Ovary (tissue), 7 donors: ENCODE measurements at regions not wholly inside any gene's neighbourhood (a gene's known extent, or its start where the extent isn't known, plus 50 kb on each side); places are given as distances from the start of the nearest gene placed in this dataset.
A peak's percentile ranks its signal among the peaks of the same experiment; 100 is the strongest.

Source experiments
- DNase-seq, 5 donors: peaks; one replicate each; pipeline ENCODE4 v3.0.0-alpha.2; 2019 to 2020
- H3K27ac ChIP-seq, 2 donors: fragments of 200-600 bp; one replicate each; pipeline versions ENCODE4 v1.5.1 to v1.8.0; 2019 to 2022
- H3K27me3 ChIP-seq: fragments of 200-600 bp; one replicate; pipeline ENCODE4 v1.8.0; 2022
- H3K36me3 ChIP-seq: fragments of 200-600 bp; sonication (generic); one replicate; pipeline ENCODE4 v1.5.1; 2019
- H3K4me1 ChIP-seq: one replicate; pipeline ENCODE4 v1.8.1; 2013; ENCODE audit warnings: mild to moderate bottlenecking, moderate library complexity; ENCODE audit not compliant: insufficient read depth
- H3K4me3 ChIP-seq: fragments of 200-600 bp; sonication (generic); one replicate; pipeline ENCODE4 v1.5.1; 2017
- H3K9me3 ChIP-seq, 2 donors: fragments of 200-600 bp in 1 of 2; sonication (generic) in 1 of 2; one replicate each; pipeline versions ENCODE4 v1.5.1 to v1.8.1; 2013 to 2019; ENCODE audit warnings: mild to moderate bottlenecking in 1 of 2, moderate library complexity in 1 of 2
- CTCF ChIP-seq, 3 donors: fragments of 450-650 bp in 2 of 3; fragments of 200-600 bp in 1 of 3; IDR thresholded peaks; one replicate each; pipeline versions ENCODE4 v1.5.1 to v1.8.0; 2016 to 2022; ENCODE audit warnings: antibody characterized with exemption in 3 of 3, mild to moderate bottlenecking in 1 of 3
- EP300 ChIP-seq: sonication (generic); formaldehyde crosslinking; IDR thresholded peaks from one replicate; pipeline ENCODE4 v1.6.1; 2017; ENCODE audit warnings: antibody characterized with exemption
- POLR2A ChIP-seq: fragments of 450-650 bp; IDR thresholded peaks from one replicate; pipeline ENCODE4 v1.6.1; 2017; ENCODE audit warnings: antibody characterized with exemption, mild to moderate bottlenecking, moderate library complexity
- WGBS, 3 donors: extraction: QIAGEN DNeasy Blood & Tissue Kit in 1 of 3; methylation state at CpG; one replicate each; pipeline versions ENCODE4 v1.1.5 to v1.1.7; 2013 to 2017; 5-methylcytosine and 5-hydroxymethylcytosine counted together
- intact Hi-C, 4 donors: fragments of 100-400 bp; cut with DNase I; formaldehyde crosslinking; loops; one replicate each; pipeline versions ENCODE4 v1.11.0 to v1.15.1; 2022 to 2023
- donor health status: DM: no; HTN: no; CAD: no; lungs with moderate emphysema.
- donor health status: DM: no; HTN: no; CAD: no.
- donor health status: Bipolar disorder and iron deficiency.
- donor health status: DM: no; HTN: no; CAD: no.
- donor health status: DM: yes; HTN: yes; CAD: no.

- no peaks in the 10 kb centered on the region for H3K9me3 ChIP-seq
- TF ChIP-seq POLR2A = no peak
- TF ChIP-seq EP300 = no peak
- no peak for TF ChIP-seq CTCF (IDR thresholded peaks at IDR 0.05)
- peak in 1 of 5 donors; percentile 17 for DNase-seq
- H3K4me1 ChIP-seq = no peaks in the 10 kb centered on the region
- H3K27ac ChIP-seq = no peak overlapping the region
- no peaks in the 10 kb centered on the region for H3K36me3 ChIP-seq
- 90 to 94% (median 90%) methylated on average over 19 of the region's 19 CpGs for WGBS, 3 donors
- intact Hi-C loops = no loop called here
- H3K27me3 ChIP-seq = no peaks in the 10 kb centered on the region
- no peak overlapping the region for H3K4me3 ChIP-seq
Observed at GRCh38 chr15:39426552-39427532, 154.0 kb upstream of the THBS1 start.

GRCh38 chr15:39427705-39428104 is 153.2 kb upstream of the THBS1 start:
- Histone ChIP-seq H3K9me3 (no peaks in the 10 kb centered on the region), H3K27ac (no peak overlapping the region), H3K4me1 (no peaks in the 10 kb centered on the region), H3K36me3 (no peaks in the 10 kb centered on the region), H3K27me3 (no peaks in the 10 kb centered on the region), H3K4me3 (no peak overlapping the region)
- no peak for TF ChIP-seq EP300
- TF ChIP-seq CTCF (IDR thresholded peaks at IDR 0.05) = no peak
- TF ChIP-seq POLR2A = no peak
- 68 to 90% (median 77%) methylated on average over 3 of the region's 3 CpGs for WGBS, 3 donors
- DNase-seq = no peak
- intact Hi-C loops = no loop called here

- H3K4me3 ChIP-seq = no peak overlapping the region
- H3K36me3 ChIP-seq = no peaks in the 10 kb centered on the region
- H3K27me3 ChIP-seq = no peaks in the 10 kb centered on the region
- TF ChIP-seq CTCF (IDR thresholded peaks at IDR 0.05) = no peak
- no peak for TF ChIP-seq POLR2A
- no peak for TF ChIP-seq EP300
- intact Hi-C loops = no loop called here
- H3K27ac ChIP-seq = no peak overlapping the region
- H3K9me3 ChIP-seq = no peaks in the 10 kb centered on the region
- WGBS, 3 donors = 39 to 47% (median 43%) methylated on average over 3 of the region's 3 CpGs
- no peak for DNase-seq
- peaks cover 7% of the 10 kb centered on the region for H3K4me1 ChIP-seq
Observed at GRCh38 chr15:39429898-39430357, 151.0 kb upstream of the THBS1 start.

- no peak overlapping the region for H3K27ac ChIP-seq
- TF ChIP-seq EP300 (no peak), CTCF (IDR thresholded peaks at IDR 0.05) (no peak), POLR2A (no peak)
- intact Hi-C loops = no loop called here
- no peaks in the 10 kb centered on the region for H3K27me3 ChIP-seq
- WGBS, 3 donors = 89 to 93% (median 92%) methylated on average over 3 of the region's 3 CpGs
- H3K36me3 ChIP-seq = no peaks in the 10 kb centered on the region
- no peaks in the 10 kb centered on the region for H3K9me3 ChIP-seq
- peaks cover 7% of the 10 kb centered on the region for H3K4me1 ChIP-seq
- no peak for DNase-seq
- H3K4me3 ChIP-seq = no peak overlapping the region
Observed at GRCh38 chr15:39430389-39430788, 150.5 kb upstream of the THBS1 start.
